Stimulated activated CD4-positive, alpha-beta T cell treated with anti-CD3 and anti-CD28 coated beads, Interleukin-2, amount 100 ng/mL, for 48 hours (primary cell): ENCODE measurements at regions not wholly inside any gene's neighbourhood (a gene's known extent, or its start where the extent isn't known, plus 50 kb on each side); places are given as distances from the start of the nearest gene placed in this dataset.
"Not testable (repeated sequence)": the region's sequence is repeated elsewhere in the genome, so short reads cannot be mapped to it uniquely, and the experiment has no call there.

Source experiments
- DNase-seq, 2 donors: peaks; one replicate each; pipeline ENCODE4 v3.0.0-alpha.2; 2020

- DNase-seq: no peak
Measured at GRCh38 chr5:106408141-106408540, 1262.6 kb downstream of the EFNA5 start.

- no peak for DNase-seq
Measured at GRCh38 chr5:106401561-106401960, 1269.2 kb downstream of the EFNA5 start.

GRCh38 chr5:106399391-106399790, 1271.3 kb downstream of the EFNA5 start:
- DNase-seq: no peak

GRCh38 chr5:106397700-106398099, 1273.0 kb downstream of the EFNA5 start:
- DNase-seq: no peak

- DNase-seq: no peak
Measured at GRCh38 chr5:106393276-106393675, 1277.5 kb downstream of the EFNA5 start.

- DNase-seq: no peak
Measured at GRCh38 chr5:106392766-106393165, 1278.0 kb downstream of the EFNA5 start.

- not testable (repeated sequence) for DNase-seq
Measured at GRCh38 chr5:106387767-106388166, 1283.0 kb downstream of the EFNA5 start.

GRCh38 chr5:106386287-106386686, 1284.5 kb downstream of the EFNA5 start:
- DNase-seq: no peak

- no peak for DNase-seq
Measured at GRCh38 chr5:106380736-106381135, 1290.0 kb downstream of the EFNA5 start.

- no peak for DNase-seq
Measured at GRCh38 chr5:106376522-106376921, 1294.2 kb downstream of the EFNA5 start.

- no peak for DNase-seq
Measured at GRCh38 chr5:106374956-106375355, 1295.8 kb downstream of the EFNA5 start.

- DNase-seq: no peak
Measured at GRCh38 chr5:106368021-106368420, 1302.7 kb downstream of the EFNA5 start.

- DNase-seq: no peak
Measured at GRCh38 chr5:106367281-106367680, 1303.5 kb downstream of the EFNA5 start.

GRCh38 chr5:106363578-106363977, 1307.2 kb downstream of the EFNA5 start:
- no peak for DNase-seq

GRCh38 chr5:106361905-106362304, 1308.8 kb downstream of the EFNA5 start:
- no peak for DNase-seq

GRCh38 chr5:106331415-106331814, 1339.3 kb downstream of the EFNA5 start:
- no peak for DNase-seq

- DNase-seq: no peak
Measured at GRCh38 chr5:106324356-106324755, 1346.4 kb downstream of the EFNA5 start.

- DNase-seq: no peak
Measured at GRCh38 chr5:106321242-106321641, 1349.5 kb downstream of the EFNA5 start.

- no peak for DNase-seq
Measured at GRCh38 chr5:106314221-106314824, 1356.4 kb downstream of the EFNA5 start.

GRCh38 chr5:106312360-106312759, 1358.4 kb downstream of the EFNA5 start:
- DNase-seq: no peak

GRCh38 chr5:106311230-106311915, 1359.4 kb downstream of the EFNA5 start:
- DNase-seq: no peak

GRCh38 chr5:106307265-106307664, 1363.5 kb downstream of the EFNA5 start:
- no peak for DNase-seq

GRCh38 chr5:106306313-106307028, 1364.3 kb downstream of the EFNA5 start:
- DNase-seq: no peak

GRCh38 chr5:106303911-106304310, 1366.8 kb downstream of the EFNA5 start:
- no peak for DNase-seq
